ENCODE measurements at regions not wholly inside any gene's neighbourhood (a gene's known extent, or its start where the extent isn't known, plus 50 kb on each side); places are given as distances from the start of the nearest gene placed in this dataset.
"Not testable (repeated sequence)": the region's sequence is repeated elsewhere in the genome, so short reads cannot be mapped to it uniquely, and the experiment has no call there.

- not testable (repeated sequence) for H3K4me1 Mint-ChIP-seq; H3K27me3 ChIP-seq (ENCODE audit: insufficient read depth); H3F3A ChIP-seq (replicated peaks; ENCODE audit: low read depth); H3K9me2 ChIP-seq (ENCODE audit: insufficient read depth); H3K4me3 Mint-ChIP-seq; H3K27ac Mint-ChIP-seq; H2AFZ ChIP-seq; H3K27ac ChIP-seq (ENCODE audit: low read depth); H3K4me2 ChIP-seq; H4K20me1 ChIP-seq (replicated peaks; ENCODE audit: insufficient read depth); ATAC-seq; H3K4me3 ChIP-seq; DNase-seq (ENCODE audit: low spot score); H3K36me3 Mint-ChIP-seq (ENCODE audit: low read depth); H3K36me3 ChIP-seq (ENCODE audit: insufficient read depth); H3K79me2 ChIP-seq (replicated peaks; ENCODE audit: insufficient read depth); H3K27me3 Mint-ChIP-seq (ENCODE audit: insufficient read depth, low read depth, poor library complexity); H3K4me1 ChIP-seq (ENCODE audit: insufficient read depth)
- H3K9me3 Mint-ChIP-seq, result peaks cover 13% of the 10 kb centered on the region
These were observed 51.5 kb downstream of the TGIF2LX start for GRCh38 chrX:89973248-89973647.

GRCh38 chrX:90012395-90012794 is 90.7 kb downstream of the TGIF2LX start:
- peaks cover 20% of the 10 kb centered on the region for H3K9me3 Mint-ChIP-seq
- TF ChIP-seq REST (IDR thresholded peaks at IDR 0.05; ENCODE audit: unreplicated experiment), result no peak
- TF ChIP-seq EZH2phosphoT487 (IDR thresholded peaks at IDR 0.05; ENCODE audit: unreplicated experiment), result no peak
- TF ChIP-seq CTCF (conservative IDR thresholded peaks at IDR 0.05; ENCODE audit: low read depth in 2 of 2), result no peak
- TF ChIP-seq CREB1 (CRISPR knock-in tag; IDR thresholded peaks at IDR 0.05; ENCODE audit: low read depth), result no peak
- no peak for TF ChIP-seq NANOG (IDR thresholded peaks at IDR 0.05; ENCODE audit: borderline replicate concordance)
- TF ChIP-seq ZNF331 (CRISPR knock-in tag; IDR thresholded peaks at IDR 0.05; ENCODE audit: low read depth), result no peak
- no peak for TF ChIP-seq ZNF462 (CRISPR knock-in tag; IDR thresholded peaks at IDR 0.05)
- TF ChIP-seq ZNF114 (CRISPR knock-in tag; IDR thresholded peaks at IDR 0.05), result no peak
- no peak for TF ChIP-seq STAT1 (IDR thresholded peaks at IDR 0.05; ENCODE audit: unreplicated experiment)
- TF ChIP-seq EZH2 (IDR thresholded peaks at IDR 0.05; ENCODE audit: low read depth, unreplicated experiment), result no peak
- no peak for TF ChIP-seq POLR2AphosphoS5 (IDR thresholded peaks at IDR 0.05; ENCODE audit: low read depth)

More at GRCh38 chrX:90012395-90012794, 90.7 kb downstream of the TGIF2LX start:
- Mint-ChIP-seq H3K36me3 (ENCODE audit: low read depth) (peaks cover 20% of the 10 kb centered on the region; the same call in 1 of the 3 replicates), H3K27ac (no peak overlapping the region), H3K27me3 (ENCODE audit: insufficient read depth, low read depth, poor library complexity) (no peaks in the 10 kb centered on the region), H3K4me1 (no peaks in the 10 kb centered on the region), H3K4me3 (no peak overlapping the region)
- no peaks in the 10 kb centered on the region for H3K27me3 ChIP-seq (ENCODE audit: insufficient read depth)
- no peaks in the 10 kb centered on the region for H3K4me1 ChIP-seq (ENCODE audit: insufficient read depth)
- no peaks in the 10 kb centered on the region for H4K20me1 ChIP-seq (replicated peaks; ENCODE audit: insufficient read depth)
- H3K9me2 ChIP-seq (ENCODE audit: insufficient read depth), result no peaks in the 10 kb centered on the region
- H3K4me3 ChIP-seq, result no peak overlapping the region
- H3K4me2 ChIP-seq, result no peak overlapping the region
- DNase-seq (ENCODE audit: low spot score) (no peak), ATAC-seq (no peak)
- H3K27ac ChIP-seq (ENCODE audit: low read depth), result no peak overlapping the region
- H3K79me2 ChIP-seq (replicated peaks; ENCODE audit: insufficient read depth), result no peaks in the 10 kb centered on the region
- H3K36me3 ChIP-seq (ENCODE audit: insufficient read depth), result no peaks in the 10 kb centered on the region
- no peaks in the 10 kb centered on the region for H3F3A ChIP-seq (replicated peaks; ENCODE audit: low read depth)
- H2AFZ ChIP-seq, result no peak overlapping the region
